OCI-LY1 (cell line): ENCODE measurements at regions not wholly inside any gene's neighbourhood (a gene's known extent, or its start where the extent isn't known, plus 50 kb on each side); places are given as distances from the start of the nearest gene placed in this dataset.

Source experiments
- H2AFZ ChIP-seq: fragments of 200-600 bp; sonication (generic), shearing (Covaris generic); 2 replicates; pipeline ENCODE4 v1.6.0; 2014; ENCODE audit warnings: antibody characterized with exemption, mild to moderate bottlenecking, low read length
- H3F3A ChIP-seq: fragments of 200-600 bp; sonication (generic), shearing (Covaris generic); 2 replicates; pipeline ENCODE4 v1.6.0; 2014; ENCODE audit warnings: mild to moderate bottlenecking, antibody characterized with exemption, low read length, moderate library complexity; ENCODE audit not compliant: insufficient read depth
- H3K27ac ChIP-seq: fragments of 200-600 bp; sonication (generic); 2 replicates; pipeline ENCODE4 v1.5.1; 2014; ENCODE audit warnings: low read length, mixed run types, mild to moderate bottlenecking, low read depth; ENCODE audit not compliant: poor library complexity, severe bottlenecking
- H3K27me3 ChIP-seq: fragments of 200-600 bp; sonication (generic); 2 replicates; pipeline ENCODE4 v1.6.0; 2014; ENCODE audit warnings: antibody characterized with exemption, mild to moderate bottlenecking, low read length, moderate library complexity; ENCODE audit not compliant: insufficient read depth
- H3K36me3 ChIP-seq: fragments of 200-600 bp; sonication (generic); 2 replicates; pipeline ENCODE4 v1.6.1; 2014; ENCODE audit warnings: mild to moderate bottlenecking, antibody characterized with exemption, low read length, moderate library complexity, mixed read lengths; ENCODE audit not compliant: insufficient read depth
- H3K4me1 ChIP-seq: fragments of 200-600 bp; sonication (generic); 2 replicates; pipeline ENCODE4 v1.5.1; 2014; ENCODE audit warnings: mild to moderate bottlenecking, low read length, moderate library complexity; ENCODE audit not compliant: insufficient read depth, severe bottlenecking
- H3K4me2 ChIP-seq: fragments of 200-600 bp; sonication (generic), shearing (Covaris generic); 2 replicates; pipeline ENCODE4 v1.6.1; 2014; ENCODE audit warnings: low read length
- H3K4me3 ChIP-seq: fragments of 200-600 bp; sonication (generic); 2 replicates; pipeline ENCODE4 v1.5.1; 2014; ENCODE audit warnings: low read length, low read depth, mild to moderate bottlenecking, mixed read lengths; ENCODE audit not compliant: poor library complexity, severe bottlenecking
- H3K79me2 ChIP-seq: fragments of 200-600 bp; shearing (Covaris generic); 2 replicates; pipeline ENCODE4 v1.6.1; 2016; ENCODE audit warnings: mixed run types, low read length, mixed read lengths; ENCODE audit not compliant: insufficient read depth
- H3K9ac ChIP-seq: fragments of 200-600 bp; sonication (generic), shearing (Covaris generic); 2 replicates; pipeline ENCODE4 v1.6.1; 2014; ENCODE audit warnings: mild to moderate bottlenecking, low read length, mixed read lengths
- H3K9me2 ChIP-seq: fragments of 200-600 bp; sonication (generic), shearing (Covaris generic); 2 replicates; pipeline ENCODE4 v1.6.1; 2014; ENCODE audit warnings: low read depth, mild to moderate bottlenecking, low read length, mixed read lengths
- H3K9me3 ChIP-seq: fragments of 200-600 bp; shearing (Covaris generic); 2 replicates; pipeline ENCODE4 v1.6.1; 2014; ENCODE audit warnings: low read length, mixed read lengths
- H4K20me1 ChIP-seq: fragments of 200-600 bp; sonication (generic), shearing (Covaris generic); 2 replicates; pipeline ENCODE4 v1.6.0; 2016; ENCODE audit warnings: mild to moderate bottlenecking, low read length; ENCODE audit not compliant: insufficient read depth
- CTCF ChIP-seq: fragments of 200-600 bp; sonication (generic), shearing (Covaris generic); IDR thresholded peaks from 2 replicates; pipeline ENCODE4 v1.5.1; 2017; ENCODE audit warnings: mild to moderate bottlenecking, antibody characterized with exemption, low read length, moderate library complexity, mixed read lengths
- EZH2 ChIP-seq: fragments of 200-600 bp; sonication (generic), shearing (Covaris generic); IDR thresholded peaks from 2 replicates; pipeline ENCODE4 v1.8.0; 2017; ENCODE audit warnings: borderline replicate concordance, mixed run types, mild to moderate bottlenecking, antibody characterized with exemption, low read length, moderate library complexity, mixed read lengths

GRCh38 chr2:153098073-153098472, 379.7 kb downstream of the ARL6IP6 start:
- no peaks in the 10 kb centered on the region for H3K79me2 ChIP-seq
- no peaks in the 10 kb centered on the region for H3K4me1 ChIP-seq
- no peak overlapping the region for H3K27ac ChIP-seq
- no peak overlapping the region for H2AFZ ChIP-seq
- no peaks in the 10 kb centered on the region for H3K9me2 ChIP-seq
- H3F3A ChIP-seq = no peaks in the 10 kb centered on the region; the same call in 1 of the 2 replicates
- TF ChIP-seq EZH2 = no peak
- TF ChIP-seq CTCF = no peak
- no peaks in the 10 kb centered on the region for H4K20me1 ChIP-seq
- no peaks in the 10 kb centered on the region for H3K27me3 ChIP-seq
- H3K9ac ChIP-seq = no peak overlapping the region
- no peak overlapping the region for H3K4me2 ChIP-seq
- H3K9me3 ChIP-seq = no peaks in the 10 kb centered on the region
- H3K36me3 ChIP-seq = no peaks in the 10 kb centered on the region
- no peak overlapping the region for H3K4me3 ChIP-seq

GRCh38 chr2:153096272-153096671, 377.9 kb downstream of the ARL6IP6 start:
- H3K36me3 ChIP-seq = no peaks in the 10 kb centered on the region
- H3F3A ChIP-seq = no peaks in the 10 kb centered on the region; the same call in 1 of the 2 replicates
- H3K4me1 ChIP-seq = no peaks in the 10 kb centered on the region
- H3K27me3 ChIP-seq = no peaks in the 10 kb centered on the region
- H3K9me3 ChIP-seq = no peaks in the 10 kb centered on the region
- H4K20me1 ChIP-seq = no peaks in the 10 kb centered on the region
- no peak overlapping the region for H3K4me2 ChIP-seq
- H3K79me2 ChIP-seq = no peaks in the 10 kb centered on the region
- H3K9ac ChIP-seq = no peak overlapping the region
- H3K4me3 ChIP-seq = no peak overlapping the region
- TF ChIP-seq EZH2 (no peak), CTCF (no peak)
- no peak overlapping the region for H3K27ac ChIP-seq
- H3K9me2 ChIP-seq = no peaks in the 10 kb centered on the region
- no peak overlapping the region for H2AFZ ChIP-seq

GRCh38 chr2:153091344-153091743, 372.9 kb downstream of the ARL6IP6 start:
- Histone ChIP-seq H3K27me3 (no peaks in the 10 kb centered on the region), H3K9me2 (no peaks in the 10 kb centered on the region), H2AFZ (no peak overlapping the region), H4K20me1 (no peaks in the 10 kb centered on the region), H3K4me1 (no peaks in the 10 kb centered on the region), H3K79me2 (no peaks in the 10 kb centered on the region), H3K36me3 (no peaks in the 10 kb centered on the region), H3K4me2 (no peak overlapping the region), H3K4me3 (no peak overlapping the region), H3F3A (no peaks in the 10 kb centered on the region), H3K27ac (no peak overlapping the region), H3K9me3 (no peaks in the 10 kb centered on the region), H3K9ac (no peak overlapping the region)
- TF ChIP-seq EZH2 = no peak
- no peak for TF ChIP-seq CTCF
